ENCODE measurements at regions not wholly inside any gene's neighbourhood (a gene's known extent, or its start where the extent isn't known, plus 50 kb on each side); places are given as distances from the start of the nearest gene placed in this dataset.

DNA sequence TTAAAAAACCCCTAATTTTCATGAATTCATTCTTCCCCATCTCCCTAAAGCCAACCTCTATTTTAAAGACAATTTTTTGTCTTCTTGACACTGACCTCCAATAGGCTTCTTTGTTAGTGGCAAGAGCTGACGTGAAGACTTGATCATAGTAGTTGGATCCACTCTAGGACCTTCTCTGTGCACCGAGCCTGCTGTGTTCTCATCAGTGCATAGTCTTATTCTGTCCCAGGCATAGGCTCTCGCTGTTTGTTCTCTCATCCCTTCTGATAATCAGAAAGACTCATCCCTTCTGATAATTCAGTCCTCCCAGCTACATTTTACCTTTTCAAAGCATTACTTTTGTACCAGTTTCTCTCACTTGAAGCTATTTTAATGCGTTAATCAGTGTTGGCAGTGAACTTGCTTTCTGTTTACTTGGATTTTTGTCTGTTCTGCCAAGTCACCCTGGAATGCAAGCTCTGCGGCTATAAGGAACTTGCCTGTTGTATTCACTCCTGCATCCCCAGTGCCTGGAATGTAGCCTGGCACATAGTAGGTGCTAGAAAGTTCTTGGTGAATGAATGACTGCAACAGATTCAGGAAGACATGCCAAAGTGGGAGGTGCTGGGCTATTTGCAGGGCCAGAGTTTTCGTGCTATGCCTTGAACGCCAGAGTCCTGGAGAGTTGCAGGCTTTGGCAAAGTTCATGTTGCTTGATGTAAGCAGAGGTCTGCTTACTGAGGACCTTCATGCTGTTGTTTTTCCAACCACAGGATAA, 147.6 kb upstream of the MPHOSPH6 start:
- ATAC-seq = peak; percentile 46 to 81 (median 62)
- intact Hi-C loops (cut with DNase I) = no loop called here
- Histone ChIP-seq H3K9me3 (no peaks in the 10 kb centered on the region), H3K27me3 (no peaks in the 10 kb centered on the region), H3K36me3 (no peaks in the 10 kb centered on the region), H3K27ac (no peak overlapping the region), H3K4me1 (peaks cover 0 to 5% (median 0%) of the 10 kb centered on the region in 3 donors), H3K4me3 (no peak overlapping the region)
- TF ChIP-seq, protein P1, sequence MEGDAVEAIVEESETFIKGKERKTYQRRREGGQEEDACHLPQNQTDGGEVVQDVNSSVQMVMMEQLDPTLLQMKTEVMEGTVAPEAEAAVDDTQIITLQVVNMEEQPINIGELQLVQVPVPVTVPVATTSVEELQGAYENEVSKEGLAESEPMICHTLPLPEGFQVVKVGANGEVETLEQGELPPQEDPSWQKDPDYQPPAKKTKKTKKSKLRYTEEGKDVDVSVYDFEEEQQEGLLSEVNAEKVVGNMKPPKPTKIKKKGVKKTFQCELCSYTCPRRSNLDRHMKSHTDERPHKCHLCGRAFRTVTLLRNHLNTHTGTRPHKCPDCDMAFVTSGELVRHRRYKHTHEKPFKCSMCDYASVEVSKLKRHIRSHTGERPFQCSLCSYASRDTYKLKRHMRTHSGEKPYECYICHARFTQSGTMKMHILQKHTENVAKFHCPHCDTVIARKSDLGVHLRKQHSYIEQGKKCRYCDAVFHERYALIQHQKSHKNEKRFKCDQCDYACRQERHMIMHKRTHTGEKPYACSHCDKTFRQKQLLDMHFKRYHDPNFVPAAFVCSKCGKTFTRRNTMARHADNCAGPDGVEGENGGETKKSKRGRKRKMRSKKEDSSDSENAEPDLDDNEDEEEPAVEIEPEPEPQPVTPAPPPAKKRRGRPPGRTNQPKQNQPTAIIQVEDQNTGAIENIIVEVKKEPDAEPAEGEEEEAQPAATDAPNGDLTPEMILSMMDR (IDR thresholded peaks at IDR 0.05) = no peak
- FAIRE-seq = no peak
- peak in 1 of 6 donors; percentile 20 for DNase-seq
- WGBS, 2 donors = 40 to 46% methylated on average over 7 of the region's 7 CpGs

DNA sequence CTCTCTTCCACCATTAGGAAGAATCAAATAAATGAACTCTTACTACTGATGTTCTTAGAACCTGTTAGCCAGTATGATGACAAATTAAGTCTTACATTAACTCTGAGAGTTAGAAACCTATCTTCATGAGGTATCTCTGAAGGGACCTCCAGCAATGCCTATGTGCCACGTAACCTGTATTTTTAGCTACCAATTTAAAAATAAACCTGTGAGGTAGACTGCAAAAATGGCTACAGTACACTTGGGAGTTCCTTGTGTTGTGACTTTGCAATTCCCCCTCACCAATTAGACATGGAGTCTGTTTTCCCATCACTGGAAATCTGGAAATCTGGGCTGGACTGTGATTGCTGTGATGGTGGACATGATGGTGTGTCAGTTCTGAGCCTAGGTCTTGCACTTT, 143.7 kb upstream of the MPHOSPH6 start:
- ATAC-seq = no peak
- WGBS, 2 donors = 85 to 87% methylated on average over 1 of the region's 1 CpG
- Histone ChIP-seq H3K4me3 (no peak overlapping the region), H3K36me3 (no peaks in the 10 kb centered on the region), H3K27me3 (no peaks in the 10 kb centered on the region), H3K27ac (no peak overlapping the region), H3K9me3 (no peaks in the 10 kb centered on the region), H3K4me1 (peaks cover 0 to 5% (median 0%) of the 10 kb centered on the region in 3 donors)
- no peak for FAIRE-seq
- TF ChIP-seq, protein P1 (IDR thresholded peaks at IDR 0.05) = no peak
- DNase-seq = no peak
- intact Hi-C loops (cut with DNase I) = no loop called here

DNA sequence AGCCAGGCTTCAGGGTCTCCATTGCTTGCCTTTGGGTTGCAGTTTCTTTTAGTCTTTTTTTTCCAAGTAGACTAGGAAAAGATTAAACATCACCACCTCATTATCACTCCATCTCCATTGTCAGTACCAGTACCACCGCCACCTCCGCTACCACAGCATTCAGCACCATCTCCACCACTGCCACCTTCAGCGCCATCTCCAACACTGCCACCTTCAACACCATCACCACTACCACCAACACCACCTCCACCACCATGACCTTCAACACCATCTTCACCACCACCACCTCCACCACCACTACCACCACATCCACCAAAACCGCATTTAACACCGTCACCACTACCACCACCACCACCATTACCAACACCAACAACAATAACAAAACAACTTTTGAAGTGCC, 141.5 kb upstream of the MPHOSPH6 start:
- H3K36me3 ChIP-seq = no peaks in the 10 kb centered on the region
- H3K27ac ChIP-seq = no peak overlapping the region
- DNase-seq (no peak), FAIRE-seq (no peak), ATAC-seq (no peak)
- H3K4me3 ChIP-seq = no peak overlapping the region
- intact Hi-C loops (cut with DNase I) = no loop called here
- no peaks in the 10 kb centered on the region for H3K27me3 ChIP-seq
- H3K4me1 ChIP-seq = no peaks in the 10 kb centered on the region
- TF ChIP-seq, protein P1 (IDR thresholded peaks at IDR 0.05) = no peak
- no peaks in the 10 kb centered on the region for H3K9me3 ChIP-seq
- 91 to 98% methylated on average over 5 of the region's 5 CpGs for WGBS, 2 donors

DNA sequence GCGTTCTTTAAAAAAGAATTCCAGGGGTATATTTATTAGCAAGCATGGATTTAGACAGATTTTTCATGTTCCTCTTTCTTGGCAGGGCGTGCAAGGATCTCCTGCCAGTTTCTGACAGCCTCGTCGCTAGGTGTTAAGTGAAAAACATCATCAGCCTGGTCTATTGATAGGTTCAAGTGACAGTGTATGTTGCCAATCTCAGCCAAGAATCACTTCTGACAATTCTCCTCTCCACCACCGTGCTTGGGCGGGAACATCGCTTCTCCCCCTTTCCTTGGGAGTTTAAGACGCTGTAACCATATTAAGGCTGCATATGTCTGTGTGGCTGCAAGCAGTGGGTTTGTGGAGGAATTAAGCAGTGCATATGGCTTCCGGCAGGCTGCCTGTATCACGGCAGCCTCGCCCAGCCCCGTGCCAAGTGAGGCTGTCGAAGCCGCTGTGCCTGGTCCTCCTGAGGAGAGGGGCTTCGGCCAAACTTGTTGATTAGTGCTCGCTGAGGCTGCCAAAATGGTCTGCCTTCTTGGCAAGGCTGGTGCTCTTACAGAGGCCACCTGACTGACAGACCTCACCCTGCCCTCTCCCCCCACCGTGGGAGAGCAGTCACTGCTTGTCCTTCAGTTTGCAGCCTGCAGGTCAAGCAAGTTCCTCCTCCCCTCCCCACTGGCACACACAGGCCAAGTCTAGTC, 132.2 kb upstream of the MPHOSPH6 start:
- DNase-seq (peak in 1 of 6 donors; percentile 7), FAIRE-seq (no peak), ATAC-seq (peak in 1 of 4 donors; percentile 59)
- 62 to 70% methylated on average over 17 of the region's 17 CpGs for WGBS, 2 donors
- Histone ChIP-seq H3K4me1 (no peaks in the 10 kb centered on the region), H3K4me3 (no peak overlapping the region), H3K9me3 (no peaks in the 10 kb centered on the region), H3K36me3 (no peaks in the 10 kb centered on the region), H3K27ac (no peak overlapping the region), H3K27me3 (no peaks in the 10 kb centered on the region)
- intact Hi-C loops (cut with DNase I) = no loop called here
- TF ChIP-seq, protein P1 (IDR thresholded peaks at IDR 0.05) = no peak
